CD4-positive, alpha-beta memory T cell (primary cell): ENCODE measurements at regions not wholly inside any gene's neighbourhood (a gene's known extent, or its start where the extent isn't known, plus 50 kb on each side); places are given as distances from the start of the nearest gene placed in this dataset.

Source experiments
- CTCF ChIA-PET: fragments of 350-600 bp; sonication (Branson Sonifier 250); formaldehyde crosslinking; loops from one replicate; lab custom pipeline; 2021; ENCODE audit warnings: inconsistent platforms; ENCODE audit not compliant: partially characterized antibody; lab: Charles Lee
- POLR2A ChIA-PET: fragments of 350-600 bp; sonication (Branson Sonifier 250); formaldehyde crosslinking; loops from one replicate; lab custom pipeline; 2021; ENCODE audit not compliant: partially characterized antibody; lab: Charles Lee
- DNase-seq, 5 donors: peaks; one replicate each; pipeline versions ENCODE4 v3.0.0 to v3.0.0-alpha.2; 2020 to 2022; ENCODE audit warnings: mixed read lengths in 1 of 5
- H3K27ac ChIP-seq: one replicate; pipeline ENCODE4 v1.7.0; 2013; ENCODE audit warnings: low read depth, low read length
- H3K27me3 ChIP-seq: 2 replicates; pipeline ENCODE4 v1.7.0; 2013; ENCODE audit warnings: mild to moderate bottlenecking, low read length, moderate library complexity; ENCODE audit not compliant: insufficient read depth
- H3K36me3 ChIP-seq: 2 replicates; pipeline ENCODE4 v1.7.0; 2013; ENCODE audit warnings: mild to moderate bottlenecking, low read length, moderate library complexity; ENCODE audit not compliant: insufficient read depth
- H3K4me1 ChIP-seq: 2 replicates; pipeline ENCODE4 v1.7.0; 2013; ENCODE audit warnings: mild to moderate bottlenecking, low read length, moderate library complexity; ENCODE audit not compliant: insufficient read depth
- H3K4me3 ChIP-seq, 2 donors: one replicate each; pipeline ENCODE4 v1.7.0; 2013; ENCODE audit warnings: low read length in 2 of 2, mild to moderate bottlenecking in 1 of 2
- H3K9me3 ChIP-seq, 2 donors: one replicate each; pipeline ENCODE4 v1.7.0; 2013; ENCODE audit warnings: low read length in 2 of 2, control low read depth in 1 of 2; ENCODE audit not compliant: control insufficient read depth in 1 of 2
- H3K27ac Mint-ChIP-seq, 7 donors: one replicate each; pipeline ENCODE4 v1.8.0; 2020 to 2021; ENCODE audit warnings: mixed read lengths in 7 of 7, mild to moderate bottlenecking in 6 of 7, inconsistent platforms in 3 of 7, moderate library complexity in 3 of 7
- H3K27me3 Mint-ChIP-seq, 2 donors: one replicate each; pipeline ENCODE4 v1.8.0; 2020 to 2021; ENCODE audit warnings: mixed read lengths in 2 of 2
- H3K36me3 Mint-ChIP-seq, 2 donors: one replicate each; pipeline ENCODE4 v1.8.0; 2020 to 2021; ENCODE audit warnings: mixed read lengths in 2 of 2, inconsistent platforms in 1 of 2, mild to moderate bottlenecking in 1 of 2
- H3K4me1 Mint-ChIP-seq, 4 donors: one replicate each; pipeline ENCODE4 v1.8.0; 2020 to 2021; ENCODE audit warnings: mixed read lengths in 4 of 4, mild to moderate bottlenecking in 1 of 4
- H3K4me3 Mint-ChIP-seq, 8 donors: one replicate each; pipeline ENCODE4 v1.8.0; 2020 to 2021; ENCODE audit warnings: mixed read lengths in 8 of 8, mild to moderate bottlenecking in 7 of 8, moderate library complexity in 6 of 8, inconsistent platforms in 3 of 8
- H3K9me3 Mint-ChIP-seq, 8 donors: one replicate each; pipeline ENCODE4 v1.8.0; 2020 to 2021; ENCODE audit warnings: mixed read lengths in 8 of 8, mild to moderate bottlenecking in 5 of 8, inconsistent platforms in 3 of 8, moderate library complexity in 1 of 8
- intact Hi-C: fragments of 100-400 bp; cut with micrococcal nuclease; formaldehyde crosslinking; loops from one replicate; pipeline ENCODE4 v1.15.1; 2023

GRCh38 chr11:134636071-134636470 is 224.0 kb upstream of the B3GAT1 start:
- no peaks in the 10 kb centered on the region for H3K36me3 Mint-ChIP-seq

GRCh38 chr11:134634897-134635831 is 223.1 kb upstream of the B3GAT1 start:
- Histone ChIP-seq H3K27ac (no peak overlapping the region), H3K27me3 (no peaks in the 10 kb centered on the region), H3K9me3 (no peaks in the 10 kb centered on the region), H3K4me3 (no peak overlapping the region), H3K36me3 (no peaks in the 10 kb centered on the region), H3K4me1 (no peaks in the 10 kb centered on the region)
- no peaks in the 10 kb centered on the region for H3K4me1 Mint-ChIP-seq
- H3K36me3 Mint-ChIP-seq, result no peaks in the 10 kb centered on the region
- CTCF ChIA-PET, result no interaction called here
- POLR2A ChIA-PET, result no interaction called here
- H3K4me3 Mint-ChIP-seq, result no peak overlapping the region
- DNase-seq, result no peak
- H3K27me3 Mint-ChIP-seq, result peaks cover 5 to 15% of the 10 kb centered on the region in 2 donors
- intact Hi-C loops, result no loop called here
- no peak overlapping the region for H3K27ac Mint-ChIP-seq
- H3K9me3 Mint-ChIP-seq, result no peaks in the 10 kb centered on the region

More at GRCh38 chr11:134636071-134636470, 224.0 kb upstream of the B3GAT1 start:
- ChIA-PET POLR2A (no interaction called here), CTCF (no interaction called here)
- no peak overlapping the region for H3K4me3 ChIP-seq
- H3K27me3 Mint-ChIP-seq, result peaks cover 5 to 15% of the 10 kb centered on the region in 2 donors
- H3K4me1 Mint-ChIP-seq, result no peaks in the 10 kb centered on the region
- no peak for DNase-seq
- H3K27ac ChIP-seq, result no peak overlapping the region
- H3K4me3 Mint-ChIP-seq, result no peak overlapping the region
- H3K36me3 ChIP-seq, result no peaks in the 10 kb centered on the region
- no peaks in the 10 kb centered on the region for H3K27me3 ChIP-seq
- no peaks in the 10 kb centered on the region for H3K9me3 Mint-ChIP-seq
- intact Hi-C loops, result no loop called here
- no peaks in the 10 kb centered on the region for H3K4me1 ChIP-seq
- H3K27ac Mint-ChIP-seq, result no peak overlapping the region
- no peaks in the 10 kb centered on the region for H3K9me3 ChIP-seq

- no peaks in the 10 kb centered on the region for H3K9me3 Mint-ChIP-seq
- ChIA-PET POLR2A (no interaction called here), CTCF (no interaction called here)
- no peak overlapping the region for H3K4me3 Mint-ChIP-seq
- no peaks in the 10 kb centered on the region for H3K4me1 ChIP-seq
- DNase-seq, result no peak
- H3K4me3 ChIP-seq, result no peak overlapping the region
- H3K27me3 ChIP-seq, result peaks cover 3% of the 10 kb centered on the region
- H3K27ac ChIP-seq, result no peak overlapping the region
- H3K36me3 Mint-ChIP-seq, result no peaks in the 10 kb centered on the region
- no peaks in the 10 kb centered on the region for H3K36me3 ChIP-seq
- no peaks in the 10 kb centered on the region for H3K4me1 Mint-ChIP-seq
- H3K9me3 ChIP-seq, result no peaks in the 10 kb centered on the region
- H3K27me3 Mint-ChIP-seq, result peaks cover 6 to 13% of the 10 kb centered on the region in 2 donors
- no peak overlapping the region for H3K27ac Mint-ChIP-seq
- intact Hi-C loops, result no loop called here
Observed at GRCh38 chr11:134633276-134633675, 221.2 kb upstream of the B3GAT1 start.

- intact Hi-C loops, result no loop called here
- CTCF ChIA-PET, result no interaction called here
- no peaks in the 10 kb centered on the region for H3K9me3 Mint-ChIP-seq
- H3K4me3 Mint-ChIP-seq, result no peak overlapping the region
- POLR2A ChIA-PET, result no interaction called here
- no peaks in the 10 kb centered on the region for H3K36me3 Mint-ChIP-seq
- Histone ChIP-seq H3K4me1 (no peaks in the 10 kb centered on the region), H3K9me3 (no peaks in the 10 kb centered on the region), H3K27ac (no peak overlapping the region), H3K4me3 (no peak overlapping the region), H3K36me3 (no peaks in the 10 kb centered on the region), H3K27me3 (peaks cover 7% of the 10 kb centered on the region)
- H3K27ac Mint-ChIP-seq, result no peak overlapping the region
- H3K27me3 Mint-ChIP-seq, result peaks cover 11 to 13% of the 10 kb centered on the region in 2 donors
- H3K4me1 Mint-ChIP-seq, result no peaks in the 10 kb centered on the region
- DNase-seq, result no peak
Observed at GRCh38 chr11:134632347-134633119, 220.5 kb upstream of the B3GAT1 start.

- H3K9me3 Mint-ChIP-seq, result no peaks in the 10 kb centered on the region
- H3K4me1 ChIP-seq, result no peaks in the 10 kb centered on the region
- ChIA-PET POLR2A (no interaction called here), CTCF (no interaction called here)
- H3K36me3 ChIP-seq, result no peaks in the 10 kb centered on the region
- peaks cover 7% of the 10 kb centered on the region for H3K27me3 ChIP-seq
- H3K27me3 Mint-ChIP-seq, result peaks cover 9 to 11% of the 10 kb centered on the region in 2 donors
- H3K27ac Mint-ChIP-seq, result no peak overlapping the region
- DNase-seq, result no peak
- H3K4me3 ChIP-seq, result no peak overlapping the region
- intact Hi-C loops, result no loop called here
- no peak overlapping the region for H3K4me3 Mint-ChIP-seq
- no peaks in the 10 kb centered on the region for H3K36me3 Mint-ChIP-seq
- H3K27ac ChIP-seq, result no peak overlapping the region
- H3K9me3 ChIP-seq, result no peaks in the 10 kb centered on the region
- H3K4me1 Mint-ChIP-seq, result no peaks in the 10 kb centered on the region
Observed at GRCh38 chr11:134630861-134631260, 218.8 kb upstream of the B3GAT1 start.

- Mint-ChIP-seq H3K27ac (no peak overlapping the region), H3K9me3 (no peaks in the 10 kb centered on the region), H3K4me3 (no peak overlapping the region), H3K4me1 (no peaks in the 10 kb centered on the region), H3K36me3 (no peaks in the 10 kb centered on the region), H3K27me3 (peaks cover 12 to 14% of the 10 kb centered on the region in 2 donors)
- DNase-seq, result no peak
- CTCF ChIA-PET, result no interaction called here
- no peaks in the 10 kb centered on the region for H3K36me3 ChIP-seq
- no peak overlapping the region for H3K27ac ChIP-seq
- no peaks in the 10 kb centered on the region for H3K9me3 ChIP-seq
- POLR2A ChIA-PET, result no interaction called here
- intact Hi-C loops, result no loop called here
- H3K4me1 ChIP-seq, result no peaks in the 10 kb centered on the region
- peaks cover 7% of the 10 kb centered on the region for H3K27me3 ChIP-seq
- H3K4me3 ChIP-seq, result no peak overlapping the region
Observed at GRCh38 chr11:134628426-134628825, 216.4 kb upstream of the B3GAT1 start.

GRCh38 chr11:134626032-134626431 is 214.0 kb upstream of the B3GAT1 start:
- Mint-ChIP-seq H3K9me3 (no peaks in the 10 kb centered on the region), H3K4me3 (no peak overlapping the region), H3K36me3 (no peaks in the 10 kb centered on the region), H3K27me3 (peaks cover 14 to 16% of the 10 kb centered on the region in 2 donors), H3K27ac (no peak overlapping the region), H3K4me1 (no peaks in the 10 kb centered on the region)
- Histone ChIP-seq H3K9me3 (no peaks in the 10 kb centered on the region), H3K36me3 (no peaks in the 10 kb centered on the region), H3K4me1 (no peaks in the 10 kb centered on the region), H3K27ac (no peak overlapping the region), H3K4me3 (no peak overlapping the region), H3K27me3 (peaks cover 7% of the 10 kb centered on the region)
- no peak for DNase-seq
- POLR2A ChIA-PET, result no interaction called here
- intact Hi-C loops, result no loop called here
- CTCF ChIA-PET, result no interaction called here
